Karpas-422 (cell line): ENCODE measurements at regions not wholly inside any gene's neighbourhood (a gene's known extent, or its start where the extent isn't known, plus 50 kb on each side); places are given as distances from the start of the nearest gene placed in this dataset.

Experiments used
- DNase-seq: peaks from one replicate; pipeline ENCODE4 v3.0.0-alpha.2; 2015
- H2AFZ ChIP-seq: fragments of 200-600 bp; sonication (generic); 2 replicates; pipeline ENCODE4 v1.6.1; 2014; ENCODE audit warnings: antibody characterized with exemption, low read length, mixed read lengths
- H3K27ac ChIP-seq: fragments of 200-600 bp; sonication (generic); 2 replicates; pipeline ENCODE4 v1.5.1; 2014; ENCODE audit warnings: mild to moderate bottlenecking, low read length, moderate library complexity
- H3K27me3 ChIP-seq: fragments of 200-600 bp; sonication (generic); 2 replicates; pipeline ENCODE4 v1.6.1; 2014; ENCODE audit warnings: low read length, mixed read lengths
- H3K36me3 ChIP-seq: fragments of 200-600 bp; sonication (generic); 2 replicates; pipeline ENCODE4 v1.6.1; 2014; ENCODE audit warnings: low read length, mixed read lengths; ENCODE audit not compliant: insufficient read depth
- H3K4me1 ChIP-seq: fragments of 200-600 bp; sonication (generic); 2 replicates; pipeline ENCODE4 v1.6.1; 2014; ENCODE audit warnings: mild to moderate bottlenecking, low read length, mixed read lengths
- H3K4me2 ChIP-seq: fragments of 200-600 bp; sonication (generic); 2 replicates; pipeline ENCODE4 v1.6.1; 2014; ENCODE audit warnings: low read length, low read depth, mild to moderate bottlenecking; ENCODE audit not compliant: poor library complexity, severe bottlenecking
- H3K4me3 ChIP-seq: fragments of 200-600 bp; sonication (generic); 2 replicates; pipeline ENCODE4 v1.5.1; 2014; ENCODE audit warnings: mild to moderate bottlenecking, antibody characterized with exemption, low read length, mixed read lengths
- H3K79me2 ChIP-seq: fragments of 200-600 bp; sonication (generic); 2 replicates; pipeline ENCODE4 v1.6.1; 2014; ENCODE audit warnings: mild to moderate bottlenecking, low read length, mixed read lengths
- H3K9ac ChIP-seq: fragments of 200-600 bp; sonication (generic); 2 replicates; pipeline ENCODE4 v1.6.0; 2014; ENCODE audit warnings: low read length
- H3K9me2 ChIP-seq: fragments of 200-600 bp; sonication (generic), shearing (Covaris generic); replicated peaks from 2 replicates; pipeline ENCODE4 v1.6.0; 2014; ENCODE audit warnings: mild to moderate bottlenecking, low read length, moderate library complexity; ENCODE audit not compliant: insufficient read depth
- H3K9me3 ChIP-seq: fragments of 300-700, 200-600 bp; sonication (generic); 2 replicates; pipeline ENCODE4 v1.6.1; 2014; ENCODE audit warnings: low read length, mixed read lengths
- H4K20me1 ChIP-seq: fragments of 200-600 bp; sonication (generic); 2 replicates; pipeline ENCODE4 v1.6.1; 2014; ENCODE audit warnings: mild to moderate bottlenecking, antibody characterized with exemption, low read length, low read depth; ENCODE audit not compliant: insufficient read depth

- Histone ChIP-seq H3K9me3 (no peaks in the 10 kb centered on the region), H4K20me1 (no peaks in the 10 kb centered on the region), H3K9ac (no peak overlapping the region), H2AFZ (no peak overlapping the region), H3K4me2 (no peak overlapping the region), H3K9me2 (no peaks in the 10 kb centered on the region), H3K4me3 (no peak overlapping the region), H3K36me3 (no peaks in the 10 kb centered on the region), H3K27ac (no peak overlapping the region), H3K79me2 (no peaks in the 10 kb centered on the region), H3K27me3 (no peaks in the 10 kb centered on the region), H3K4me1 (no peaks in the 10 kb centered on the region)
- no peak for DNase-seq
These were observed 198.2 kb upstream of the MSX2 start for GRCh38 chr5:174526177-174526576.

GRCh38 chr5:174527916-174528540 lies 196.4 kb upstream of the MSX2 start:
- Histone ChIP-seq H3K27me3 (no peaks in the 10 kb centered on the region), H3K4me2 (no peak overlapping the region)

GRCh38 chr5:174528821-174529544 lies 195.4 kb upstream of the MSX2 start:
- no peaks in the 10 kb centered on the region for H4K20me1 ChIP-seq
- no peak overlapping the region for H3K4me2 ChIP-seq
- no peak overlapping the region for H2AFZ ChIP-seq
- no peak overlapping the region for H3K27ac ChIP-seq
- H3K9me2 ChIP-seq = no peaks in the 10 kb centered on the region
- H3K27me3 ChIP-seq = no peaks in the 10 kb centered on the region
- DNase-seq = no peak
- H3K4me1 ChIP-seq = no peaks in the 10 kb centered on the region
- H3K4me3 ChIP-seq = no peak overlapping the region
- H3K9me3 ChIP-seq = no peaks in the 10 kb centered on the region
- H3K79me2 ChIP-seq = no peaks in the 10 kb centered on the region
- no peaks in the 10 kb centered on the region for H3K36me3 ChIP-seq
- H3K9ac ChIP-seq = no peak overlapping the region

More at GRCh38 chr5:174527916-174528540, 196.4 kb upstream of the MSX2 start:
- H3K9me2 ChIP-seq = no peaks in the 10 kb centered on the region
- H3K9ac ChIP-seq = no peak overlapping the region
- DNase-seq = no peak
- no peaks in the 10 kb centered on the region for H3K9me3 ChIP-seq
- no peak overlapping the region for H2AFZ ChIP-seq
- H4K20me1 ChIP-seq = no peaks in the 10 kb centered on the region
- no peak overlapping the region for H3K27ac ChIP-seq
- H3K36me3 ChIP-seq = no peaks in the 10 kb centered on the region
- H3K4me1 ChIP-seq = no peaks in the 10 kb centered on the region
- no peaks in the 10 kb centered on the region for H3K79me2 ChIP-seq
- no peak overlapping the region for H3K4me3 ChIP-seq

GRCh38 chr5:174529925-174530681 lies 194.3 kb upstream of the MSX2 start:
- H3K79me2 ChIP-seq = no peaks in the 10 kb centered on the region
- H3K4me1 ChIP-seq = no peaks in the 10 kb centered on the region
- no peak overlapping the region for H3K4me2 ChIP-seq
- no peak overlapping the region for H3K27ac ChIP-seq
- no peaks in the 10 kb centered on the region for H4K20me1 ChIP-seq
- no peaks in the 10 kb centered on the region for H3K9me2 ChIP-seq
- H3K9me3 ChIP-seq = no peaks in the 10 kb centered on the region
- no peak for DNase-seq
- no peak overlapping the region for H2AFZ ChIP-seq
- no peaks in the 10 kb centered on the region for H3K36me3 ChIP-seq
- no peaks in the 10 kb centered on the region for H3K27me3 ChIP-seq
- no peak overlapping the region for H3K9ac ChIP-seq
- H3K4me3 ChIP-seq = no peak overlapping the region

GRCh38 chr5:174531782-174532191 lies 192.6 kb upstream of the MSX2 start:
- Histone ChIP-seq H3K27ac (no peak overlapping the region), H3K27me3 (no peaks in the 10 kb centered on the region), H3K4me1 (no peaks in the 10 kb centered on the region), H3K9ac (no peak overlapping the region), H3K79me2 (no peaks in the 10 kb centered on the region), H3K36me3 (no peaks in the 10 kb centered on the region), H2AFZ (no peak overlapping the region), H3K9me2 (no peaks in the 10 kb centered on the region), H3K4me2 (no peak overlapping the region), H4K20me1 (no peaks in the 10 kb centered on the region), H3K9me3 (no peaks in the 10 kb centered on the region), H3K4me3 (no peak overlapping the region)
- no peak for DNase-seq

GRCh38 chr5:174532455-174533453 lies 191.6 kb upstream of the MSX2 start:
- DNase-seq = no peak
- Histone ChIP-seq H2AFZ (no peak overlapping the region), H3K4me3 (no peak overlapping the region), H3K36me3 (no peaks in the 10 kb centered on the region), H3K9me3 (no peaks in the 10 kb centered on the region), H3K79me2 (no peaks in the 10 kb centered on the region), H3K9me2 (no peaks in the 10 kb centered on the region), H4K20me1 (no peaks in the 10 kb centered on the region), H3K4me1 (no peaks in the 10 kb centered on the region), H3K4me2 (no peak overlapping the region), H3K9ac (no peak overlapping the region), H3K27ac (no peak overlapping the region), H3K27me3 (no peaks in the 10 kb centered on the region)

- no peak overlapping the region for H2AFZ ChIP-seq
- H3K4me2 ChIP-seq = no peak overlapping the region
- no peaks in the 10 kb centered on the region for H3K9me3 ChIP-seq
- H3K9me2 ChIP-seq = no peaks in the 10 kb centered on the region
- no peak overlapping the region for H3K9ac ChIP-seq
- no peaks in the 10 kb centered on the region for H4K20me1 ChIP-seq
- no peaks in the 10 kb centered on the region for H3K4me1 ChIP-seq
- no peaks in the 10 kb centered on the region for H3K79me2 ChIP-seq
- no peaks in the 10 kb centered on the region for H3K36me3 ChIP-seq
- no peak overlapping the region for H3K27ac ChIP-seq
- H3K27me3 ChIP-seq = no peaks in the 10 kb centered on the region
- no peak overlapping the region for H3K4me3 ChIP-seq
- DNase-seq = no peak
These were observed 190.6 kb upstream of the MSX2 start for GRCh38 chr5:174533751-174534241.
